ENCODE measurements at regions not wholly inside any gene's neighbourhood (a gene's known extent, or its start where the extent isn't known, plus 50 kb on each side); places are given as distances from the start of the nearest gene placed in this dataset.

GRCh38 chr22:25487508-25487907 lies 77.0 kb upstream of the GRK3 start:
- H2AFZ ChIP-seq (ENCODE audit: low read length) = no peak overlapping the region
- no peak overlapping the region for H4K91ac ChIP-seq (replicated peaks; ENCODE audit: insufficient read length, low read length)
- no peaks in the 10 kb centered on the region for H3K9me3 ChIP-seq (ENCODE audit: insufficient read depth in 2 of 2, low read depth in 1 of 2, low read length in 1 of 2)
- H2BK20ac ChIP-seq (ENCODE audit: low read length) = no peak overlapping the region
- H2BK5ac ChIP-seq (ENCODE audit: low read depth, low read length) = no peak overlapping the region
- no peak overlapping the region for H3K4me2 ChIP-seq (ENCODE audit: insufficient read depth in 1 of 2, low read depth in 2 of 2, low read length in 2 of 2)
- H3K4me1 ChIP-seq (replicated peaks in 1 of 4; ENCODE audit: control insufficient read depth in 3 of 4, insufficient read depth in 4 of 4, low read length in 3 of 4) = no peaks in the 10 kb centered on the region
- peaks cover 10% of the 10 kb centered on the region; the same call in 1 of the 2 replicates for H3K23me2 ChIP-seq (ENCODE audit: low read depth, low read length)
- CTCF ChIA-PET (ENCODE audit: partially characterized antibody) = no interaction called here
- H3K4me3 ChIP-seq (ENCODE audit: extremely low read depth in 1 of 4, insufficient read depth in 2 of 4, low read depth in 3 of 4, low read length in 4 of 4) = no peak overlapping the region
- POLR2A ChIA-PET (ENCODE audit: partially characterized antibody) = interaction anchor here (1.3 kb wide), 1 partner anchor 11 kb away, joined by 3 read pairs; no protein-coding TSS in a partner anchor
- no peak overlapping the region for H2BK120ac ChIP-seq (replicated peaks; ENCODE audit: low read depth, low read length)
- H3K18ac ChIP-seq (ENCODE audit: extremely low read depth, low read length) = no peak overlapping the region
- H2AK5ac ChIP-seq (ENCODE audit: low read depth, low read length) = no peak overlapping the region
- H3K14ac ChIP-seq (ENCODE audit: insufficient read length) = no peak overlapping the region
- peaks cover 0 to 4% (median 0%) of the 10 kb centered on the region in 4 experiments; a peak in 3 of 8 replicates for H3K36me3 ChIP-seq (ENCODE audit: control insufficient read depth in 2 of 4, insufficient read depth in 4 of 4, low read length in 3 of 4)
- FAIRE-seq (no peak), DNase-seq (ENCODE audit: low read depth in 1 of 2, low spot score in 2 of 2) (no peak)
- no peak overlapping the region for H3K4ac ChIP-seq (replicated peaks; ENCODE audit: insufficient read length, low read depth, low read length)
- H3K79me2 ChIP-seq (ENCODE audit: control insufficient read depth in 1 of 2, insufficient read depth in 2 of 2, low read length in 2 of 2) = no peaks in the 10 kb centered on the region
- no peak overlapping the region for H2BK12ac ChIP-seq (ENCODE audit: low read depth, low read length)
- no peak overlapping the region for H4K8ac ChIP-seq (ENCODE audit: extremely low read depth, insufficient read depth, low read length)
- H3K23ac ChIP-seq (ENCODE audit: insufficient read length) = no peak overlapping the region
- H3K27me3 ChIP-seq (replicated peaks in 1 of 4; ENCODE audit: control insufficient read depth in 3 of 4, extremely low read depth in 1 of 4, insufficient read depth in 3 of 4, low read length in 3 of 4) = no peaks in the 10 kb centered on the region
- H2BK15ac ChIP-seq (ENCODE audit: low read length) = no peak overlapping the region
- 95 to 100% methylated on average over 5 to 6 of the region's 6 CpGs for WGBS, 2 experiments (ENCODE audit: extremely low coverage in 1 of 2, insufficient coverage in 1 of 2, insufficient read length in 1 of 2, insufficient replicate concordance in 2 of 2, low coverage in 1 of 2, low lambda C conversion rate in 2 of 2, missing lambda C conversion rate in 1 of 2)
- no peak overlapping the region for H3K27ac ChIP-seq (ENCODE audit: low read depth, low read length)
- H4K5ac ChIP-seq (ENCODE audit: insufficient read length, low read depth, low read length) = no peak overlapping the region
- peaks cover 3 to 8% of the 10 kb centered on the region in 2 experiments for H4K20me1 ChIP-seq (replicated peaks in 1 of 2; ENCODE audit: control insufficient read depth in 1 of 2, insufficient read depth in 2 of 2, low read length in 2 of 2)
- no peaks in the 10 kb centered on the region; the same call in 1 of the 2 replicates for H3K79me1 ChIP-seq (ENCODE audit: low read depth, low read length)
- no peak overlapping the region for H3K56ac ChIP-seq (replicated peaks; ENCODE audit: insufficient read length, low read depth, low read length)
- no peak overlapping the region for H3K9ac ChIP-seq (replicated peaks in 1 of 4; ENCODE audit: extremely low read depth in 1 of 4, low read depth in 3 of 4, low read length in 3 of 4)
- TF ChIP-seq MAFK (IDR thresholded peaks at IDR 0.05; ENCODE audit: low read depth, low read length) (no peak), SP2 (IDR thresholded peaks at IDR 0.05; ENCODE audit: low read length) (no peak), ASH2L (IDR thresholded peaks at IDR 0.05; ENCODE audit: low read length) (no peak), BACH1 (IDR thresholded peaks at IDR 0.05; ENCODE audit: low read length) (no peak)

Measured in H1 (cell line).